GM12873 (cell line): ENCODE measurements at regions not wholly inside any gene's neighbourhood (a gene's known extent, or its start where the extent isn't known, plus 50 kb on each side); places are given as distances from the start of the nearest gene placed in this dataset.

Experiments
- CTCF ChIP-seq: IDR thresholded peaks from 2 replicates; pipeline ENCODE4 v1.5.1; 2012; ENCODE audit warnings: low read depth, mild to moderate bottlenecking, moderate library complexity, low read length, control low read depth; ENCODE audit not compliant: insufficient read depth; ENCODE audit errors: missing control alignments

GRCh38 chr6:56765494-56765893 lies 122.8 kb upstream of the DST start:
- no peak for TF ChIP-seq CTCF

- peak; percentile 62 for TF ChIP-seq CTCF
Measured at GRCh38 chr6:56764081-56764566, 121.4 kb upstream of the DST start.

- TF ChIP-seq CTCF = no peak
Measured at GRCh38 chr6:56761651-56762050, 119.0 kb upstream of the DST start.

- no peak for TF ChIP-seq CTCF
Measured at GRCh38 chr6:56760842-56761241, 118.2 kb upstream of the DST start.

GRCh38 chr6:56759521-56759920 lies 116.8 kb upstream of the DST start:
- TF ChIP-seq CTCF = no peak

GRCh38 chr6:56758553-56758952 lies 115.9 kb upstream of the DST start:
- TF ChIP-seq CTCF = no peak

GRCh38 chr6:56758120-56758519 lies 115.4 kb upstream of the DST start:
- TF ChIP-seq CTCF = no peak
